ENCODE measurements at regions not wholly inside any gene's neighbourhood (a gene's known extent, or its start where the extent isn't known, plus 50 kb on each side); places are given as distances from the start of the nearest gene placed in this dataset.

DNA sequence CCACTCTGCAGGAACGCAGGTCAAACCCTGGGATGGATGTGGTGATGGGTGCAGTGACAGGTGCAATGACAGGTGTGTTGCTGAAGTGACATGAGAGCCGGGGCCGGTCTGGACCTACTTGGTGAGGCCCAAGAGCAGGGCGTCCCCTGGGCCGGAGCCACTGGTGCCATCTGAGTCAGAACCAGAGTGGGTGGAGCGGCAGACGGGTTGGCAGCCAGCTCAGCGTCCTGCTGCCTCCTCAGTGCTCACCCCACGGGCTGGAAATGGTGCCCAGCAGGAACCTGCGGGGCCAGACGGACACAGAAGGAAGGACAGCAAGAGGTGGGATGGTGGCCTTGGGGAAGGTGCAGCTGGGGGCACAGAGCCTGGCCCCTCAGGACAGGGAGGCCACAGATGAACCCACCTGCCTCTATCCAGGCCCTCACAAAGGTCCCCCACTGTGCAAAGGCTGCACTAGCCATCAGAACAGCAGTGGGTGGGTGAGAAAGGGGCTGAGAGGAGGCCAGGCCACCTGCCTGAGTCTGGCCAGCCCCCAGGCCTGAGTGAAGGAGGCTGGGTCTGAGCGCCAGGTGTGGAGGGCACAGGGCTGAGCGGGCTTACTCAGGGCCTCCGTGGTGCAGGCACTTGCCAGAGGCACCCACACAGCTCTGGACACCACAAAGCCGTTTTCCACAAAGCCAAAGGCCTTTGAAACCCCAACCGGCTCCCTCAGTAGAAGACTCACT lies 129.0 kb upstream of the PPP2R2D start:
- no peak overlapping the region for H2BK120ac ChIP-seq (ENCODE audit: low read depth, low read length, poor library complexity, severe bottlenecking)
- no peak overlapping the region for H2BK12ac ChIP-seq (ENCODE audit: insufficient read length, low read depth, low read length)
- no peak overlapping the region for H2BK5ac ChIP-seq (ENCODE audit: insufficient read length, low read length)
- no peak overlapping the region for H2AFZ ChIP-seq (ENCODE audit: low read length)
- no peak overlapping the region for H3T11ph ChIP-seq (ENCODE audit: low read length)
- no peaks in the 10 kb centered on the region for H3K23me2 ChIP-seq (ENCODE audit: insufficient read length, low read depth, low read length, poor library complexity, severe bottlenecking)
- no peak overlapping the region for H2BK15ac ChIP-seq (ENCODE audit: low read depth, low read length)
- no peak overlapping the region for H2AK5ac ChIP-seq (ENCODE audit: insufficient read length, low read length)
- no peak overlapping the region for H3K4me2 ChIP-seq (ENCODE audit: insufficient read depth, insufficient read length, low read length)
- no peak overlapping the region for H3K14ac ChIP-seq (ENCODE audit: insufficient read depth, low read length)
- no peak overlapping the region for H2BK20ac ChIP-seq (ENCODE audit: low read depth, low read length, poor library complexity, severe bottlenecking)
- peaks cover 10% of the 10 kb centered on the region for H3K9me3 ChIP-seq (ENCODE audit: control insufficient read depth, low read depth, low read length)
- H3K4ac ChIP-seq (ENCODE audit: low read depth, low read length): no peak overlapping the region
- H3K27ac ChIP-seq (ENCODE audit: insufficient read length, low read depth, low read length): no peak overlapping the region
- no peak overlapping the region for H3K4me3 Mint-ChIP-seq
- peaks cover 29 to 41% of the 10 kb centered on the region in 2 experiments for H3K4me1 Mint-ChIP-seq
- H3K79me1 ChIP-seq (ENCODE audit: insufficient read depth, low read depth, low read length, poor library complexity, severe bottlenecking): no peaks in the 10 kb centered on the region
- peaks cover 7% of the 10 kb centered on the region for H3K27me3 Mint-ChIP-seq (ENCODE audit: low read depth)
- no peak overlapping the region for H3K23ac ChIP-seq (ENCODE audit: insufficient read length, low read depth, low read length)
- no CpG with 5 or more reads among the region's 16 CpGs for WGBS (ENCODE audit: extremely low coverage, insufficient read length, low lambda C conversion rate)
- H3K9ac ChIP-seq (ENCODE audit: extremely low read depth, insufficient read length, low read length): no peak overlapping the region
- no peak overlapping the region for H4K8ac ChIP-seq (replicated peaks; ENCODE audit: insufficient read length, low read depth, low read length)
- no peaks in the 10 kb centered on the region for H4K20me1 ChIP-seq (ENCODE audit: control insufficient read depth, insufficient read depth, insufficient read length)
- H3K27ac Mint-ChIP-seq: no peak overlapping the region; a peak in 2 of 7 replicates
- no peak overlapping the region for H3K56ac ChIP-seq (ENCODE audit: insufficient read length, low read depth, low read length)
- H3K9me3 Mint-ChIP-seq: peaks cover 14 to 17% of the 10 kb centered on the region in 2 experiments
- H3K18ac ChIP-seq (ENCODE audit: insufficient read length, low read depth, low read length): no peak overlapping the region
- no peaks in the 10 kb centered on the region for H3K79me2 ChIP-seq (ENCODE audit: insufficient read depth, low read length)
- DNase-seq: no peak
- H3K27me3 ChIP-seq (ENCODE audit: insufficient read depth, low read length): no peaks in the 10 kb centered on the region
- H3K4me1 ChIP-seq (ENCODE audit: insufficient read depth, low read length): no peaks in the 10 kb centered on the region
- peaks cover 7 to 13% (median 9%) of the 10 kb centered on the region in 3 experiments for H3K36me3 Mint-ChIP-seq (ENCODE audit: insufficient read depth in 1 of 3, low read depth in 3 of 3)
- H4K91ac ChIP-seq (ENCODE audit: insufficient read length, low read depth, low read length): no peak overlapping the region
- no peak overlapping the region for H4K5ac ChIP-seq (ENCODE audit: insufficient read length, low read depth, low read length)
- no peak for TF ChIP-seq CTCF (conservative IDR thresholded peaks at IDR 0.05)
